ENCODE measurements at regions not wholly inside any gene's neighbourhood (a gene's known extent, or its start where the extent isn't known, plus 50 kb on each side); places are given as distances from the start of the nearest gene placed in this dataset.

- TF ChIP-seq REST (IDR thresholded peaks at IDR 0.05) (no peak), CTCF (IDR thresholded peaks at IDR 0.05; ENCODE audit: low read depth, low read length, missing input control) (no peak), RAD21 (IDR thresholded peaks at IDR 0.05) (no peak), NR2F2 (IDR thresholded peaks at IDR 0.05) (no peak), JUND (IDR thresholded peaks at IDR 0.05) (no peak), ATF3 (IDR thresholded peaks at IDR 0.05) (no peak), YY1 (IDR thresholded peaks at IDR 0.05) (no peak), EGR1 (IDR thresholded peaks at IDR 0.05; ENCODE audit: low read depth in 2 of 2) (no peak), SP1 (IDR thresholded peaks at IDR 0.05) (no peak), GABPA (IDR thresholded peaks at IDR 0.05 in 1 of 2, conservative IDR thresholded peaks at IDR 0.05 in 1 of 2) (no peak), HNF4A (conservative IDR thresholded peaks at IDR 0.05) (no peak), MAX (IDR thresholded peaks at IDR 0.05) (no peak), TAF1 (conservative IDR thresholded peaks at IDR 0.05) (no peak)
Observed at GRCh38 chr20:7038029-7038428, 270.5 kb downstream of the BMP2 start.

All from liver (tissue), 3 donors.